COLO829 (cell line): ENCODE measurements at regions not wholly inside any gene's neighbourhood (a gene's known extent, or its start where the extent isn't known, plus 50 kb on each side); places are given as distances from the start of the nearest gene placed in this dataset.

ENCODE experiments used
- DNase-seq: peaks from one replicate; pipeline ENCODE4 v3.0.0; 2012; ENCODE audit warnings: low spot score

GRCh38 chr12:45627407-45628069 is 102.0 kb upstream of the ARID2 start:
- DNase-seq = no peak

DNA sequence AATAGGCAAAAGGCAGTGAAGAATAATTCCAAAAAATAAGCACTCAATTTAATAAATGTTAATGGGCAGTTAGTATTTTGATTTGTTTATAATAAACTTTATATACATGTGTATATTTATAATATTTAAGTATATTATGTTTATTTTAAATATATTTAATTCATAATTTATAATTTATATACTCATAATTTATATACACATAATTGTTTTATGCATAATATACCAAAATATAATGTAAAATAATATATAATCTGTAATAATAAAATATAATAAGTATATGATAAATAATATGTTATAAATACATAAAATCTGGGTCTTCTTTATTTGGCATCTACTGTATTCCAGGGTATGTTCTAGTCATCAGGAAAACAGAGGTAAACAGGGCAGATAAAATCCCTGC is 100.2 kb upstream of the ARID2 start:
- DNase-seq = no peak

- DNase-seq = no peak
These were observed 95.8 kb upstream of the ARID2 start for GRCh38 chr12:45633733-45634132.

DNA sequence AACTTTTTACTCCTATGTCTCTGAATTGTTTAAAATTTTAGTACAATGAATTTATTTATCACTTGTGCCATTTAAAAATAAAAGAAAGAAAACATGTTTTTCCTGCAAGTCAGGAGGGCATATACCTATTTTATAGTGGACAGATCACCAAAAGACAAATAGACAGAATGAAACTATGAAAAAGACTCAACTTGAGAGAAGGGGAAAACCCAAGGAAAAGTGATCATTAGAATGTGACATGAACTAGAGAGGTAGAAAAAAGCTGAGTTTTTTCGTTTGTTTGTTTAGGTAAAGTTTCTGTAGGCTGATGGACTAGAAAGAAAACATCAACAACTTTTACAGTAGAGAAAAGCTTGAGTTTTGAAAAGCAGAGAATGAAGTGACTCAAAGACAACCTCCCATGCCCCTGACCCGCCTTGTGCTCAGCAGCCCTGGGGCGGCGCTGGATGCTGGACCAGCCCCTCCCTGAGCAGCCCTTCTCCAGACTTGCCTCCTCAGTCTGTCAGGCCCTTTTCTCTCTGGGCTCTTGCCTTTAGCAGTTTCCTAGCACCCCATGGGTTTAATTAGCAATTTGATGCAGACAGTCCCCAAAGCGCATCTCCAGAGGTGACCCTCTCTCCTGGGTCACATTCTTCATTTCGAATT is 95.1 kb upstream of the ARID2 start:
- no peak for DNase-seq

DNA sequence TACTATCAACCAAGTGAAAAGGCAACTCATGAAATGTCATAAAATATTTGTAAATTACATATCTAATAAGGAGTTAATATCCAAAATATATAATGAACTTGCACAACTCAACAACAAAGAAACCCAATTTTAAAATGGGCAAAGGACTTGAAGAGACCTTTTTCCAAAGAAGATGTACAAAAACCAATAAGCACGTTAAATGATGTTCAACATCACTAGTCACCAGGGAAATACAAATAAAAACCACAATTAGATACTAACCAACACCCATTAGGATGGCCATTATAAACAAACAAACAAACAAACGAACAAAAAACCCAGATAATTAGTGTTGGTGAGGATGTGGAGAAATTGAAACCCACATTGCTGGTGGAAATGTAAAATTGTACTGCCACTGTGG is 92.3 kb upstream of the ARID2 start:
- no peak for DNase-seq

- DNase-seq = peak; percentile 76
These were observed 91.8 kb upstream of the ARID2 start for GRCh38 chr12:45637706-45638105.

GRCh38 chr12:45638386-45638785 is 91.1 kb upstream of the ARID2 start:
- no peak for DNase-seq

GRCh38 chr12:45644541-45644940 is 85.0 kb upstream of the ARID2 start:
- no peak for DNase-seq

- DNase-seq = no peak
These were observed 82.5 kb upstream of the ARID2 start for GRCh38 chr12:45646851-45647581.

DNA sequence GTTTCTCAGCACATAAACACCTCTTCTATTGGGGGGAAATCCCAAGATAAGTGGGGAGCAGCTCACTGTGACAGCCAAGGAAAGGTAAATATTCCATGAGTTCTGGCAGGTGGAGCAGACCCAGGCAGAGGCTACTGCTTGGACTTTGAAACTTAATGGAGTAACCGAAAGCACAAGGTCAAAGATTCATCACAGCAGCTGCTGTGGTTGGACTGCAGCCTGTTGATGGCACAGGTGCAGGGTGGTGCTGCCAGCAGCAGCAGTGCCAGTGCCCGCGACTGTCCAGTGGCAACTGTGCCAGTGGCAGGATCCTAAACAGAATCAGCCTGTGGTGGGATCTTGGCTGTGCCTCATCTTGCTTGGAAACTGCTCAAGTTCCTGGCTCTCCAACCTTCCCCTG is 81.4 kb upstream of the ARID2 start:
- DNase-seq = no peak

- no peak for DNase-seq
These were observed 78.5 kb upstream of the ARID2 start for GRCh38 chr12:45651029-45651428.

DNA sequence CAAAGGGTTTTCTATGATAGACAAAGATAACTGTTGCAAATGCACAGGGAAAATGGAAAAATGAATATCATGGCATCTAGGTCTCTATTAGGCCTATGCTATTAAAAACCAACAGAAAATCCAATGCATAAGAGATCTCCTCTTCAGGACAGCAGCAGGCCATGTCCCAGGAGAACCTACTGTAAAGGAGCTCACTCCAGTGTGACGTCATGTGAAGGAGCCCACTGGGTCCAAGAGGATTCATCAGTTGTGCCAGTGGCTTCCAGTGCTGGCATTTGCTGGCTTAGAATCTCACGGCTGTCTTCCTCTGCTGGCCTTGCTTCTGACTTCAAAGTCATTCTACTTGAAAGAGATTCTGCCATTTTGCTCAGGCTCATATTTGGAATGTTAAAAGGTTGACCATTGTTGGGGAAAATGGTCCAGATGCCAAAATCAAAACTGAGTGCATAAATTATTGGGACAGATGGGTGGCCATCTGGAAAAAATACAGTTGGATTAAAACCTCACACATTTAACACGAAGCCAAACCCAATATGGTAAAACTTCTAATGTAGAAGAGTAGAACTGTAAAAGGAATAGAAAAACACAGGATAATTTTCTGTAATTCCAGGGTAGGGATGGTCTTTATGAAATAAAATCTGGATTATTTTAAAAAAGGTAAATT is 75.4 kb upstream of the ARID2 start:
- no peak for DNase-seq

DNA sequence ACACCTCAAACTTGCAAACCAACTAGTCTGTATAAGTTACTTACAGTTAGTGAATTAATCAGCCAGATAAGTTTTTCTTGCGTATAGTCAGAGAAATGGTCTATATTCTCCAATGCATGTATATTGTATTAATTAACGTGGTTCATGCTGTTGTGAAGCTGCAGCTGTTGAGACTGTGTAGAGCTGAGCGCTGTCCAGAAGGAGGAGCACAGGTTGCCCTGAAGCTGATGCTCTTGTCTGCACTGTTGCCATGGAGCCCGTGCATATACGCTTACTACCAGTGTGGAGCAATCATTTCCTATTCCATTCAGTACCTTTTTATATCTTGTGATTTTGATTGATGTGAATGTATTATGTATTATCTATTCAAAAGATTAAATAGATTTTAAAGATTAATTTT is 74.3 kb upstream of the ARID2 start:
- DNase-seq = no peak

DNA sequence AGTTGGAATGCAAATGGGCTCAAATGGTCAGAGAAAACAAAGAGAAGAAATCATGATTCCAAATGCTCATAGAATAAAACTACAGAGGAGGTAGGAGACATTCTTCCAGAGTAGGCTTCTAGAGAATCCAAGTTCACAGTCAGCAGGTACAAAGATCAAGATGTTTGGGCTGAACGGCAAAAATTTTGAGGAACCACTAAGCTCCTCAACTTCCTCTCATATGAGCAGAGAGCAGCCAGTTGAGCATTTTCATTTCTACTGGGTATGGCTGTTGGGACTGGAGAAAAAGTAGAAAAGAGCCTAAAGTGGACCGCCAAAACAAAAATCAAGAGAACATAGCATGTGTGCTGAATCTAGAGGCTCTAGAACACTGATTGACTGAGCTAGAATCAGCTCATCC is 73.8 kb upstream of the ARID2 start:
- DNase-seq = no peak

DNA sequence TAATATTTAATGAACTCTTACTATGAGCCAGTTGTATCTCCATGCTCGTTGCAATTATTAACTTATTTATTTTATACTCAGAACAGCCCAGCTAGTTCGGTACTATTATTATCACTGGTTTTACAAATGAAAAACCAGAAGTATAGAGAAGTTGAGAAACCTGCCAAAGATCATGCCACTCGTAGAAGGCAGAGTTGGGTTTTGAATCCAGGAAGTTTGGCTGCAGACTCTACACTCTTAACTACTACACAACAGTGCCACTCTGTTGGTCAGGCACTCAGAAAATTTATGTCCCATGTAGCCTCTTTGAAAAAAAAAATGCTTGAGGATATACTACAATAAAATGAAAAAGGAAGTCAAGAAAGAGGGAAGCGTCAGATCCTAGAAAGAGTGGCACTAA is 71.5 kb upstream of the ARID2 start:
- DNase-seq = no peak

DNA sequence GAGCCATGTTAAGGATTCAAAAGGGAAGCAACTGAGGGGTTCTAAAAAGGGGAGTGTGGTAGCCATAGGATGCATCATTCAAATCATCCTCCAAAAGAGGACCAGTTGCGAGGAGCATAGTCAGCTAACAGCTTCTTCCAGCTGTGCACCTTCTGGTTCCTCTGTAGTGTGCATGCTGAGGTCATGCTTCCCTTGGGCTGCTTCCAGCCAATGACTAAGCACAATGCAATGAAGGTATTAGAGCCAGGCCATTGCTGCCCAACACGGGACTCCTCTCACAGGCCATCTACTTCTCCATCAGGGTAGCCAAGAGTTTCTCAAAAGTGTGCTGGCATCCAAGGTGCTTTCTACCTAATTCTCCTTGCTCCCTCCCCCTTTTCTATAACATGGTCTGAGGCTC is 69.2 kb upstream of the ARID2 start:
- DNase-seq = no peak

- no peak for DNase-seq
These were observed 66.1 kb upstream of the ARID2 start for GRCh38 chr12:45663455-45663854.

DNA sequence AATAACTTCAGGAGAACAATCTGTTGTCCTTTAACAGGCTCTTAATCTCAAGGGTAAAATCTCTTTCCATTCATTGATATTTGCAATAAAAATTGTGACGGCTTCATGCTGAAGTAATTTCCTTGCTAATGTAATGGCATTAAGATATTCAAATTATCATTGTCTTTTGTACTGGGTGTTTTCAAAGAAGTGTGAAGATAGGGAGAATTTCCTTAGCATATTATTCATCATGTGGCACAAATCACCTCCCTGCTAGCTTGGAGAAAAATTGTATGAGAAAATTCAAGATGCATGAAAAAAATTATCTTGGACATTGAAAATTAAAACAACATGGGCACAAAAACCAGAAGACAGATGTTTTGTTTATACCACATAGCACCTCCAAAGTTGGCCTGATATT is 63.6 kb upstream of the ARID2 start:
- DNase-seq = no peak

DNA sequence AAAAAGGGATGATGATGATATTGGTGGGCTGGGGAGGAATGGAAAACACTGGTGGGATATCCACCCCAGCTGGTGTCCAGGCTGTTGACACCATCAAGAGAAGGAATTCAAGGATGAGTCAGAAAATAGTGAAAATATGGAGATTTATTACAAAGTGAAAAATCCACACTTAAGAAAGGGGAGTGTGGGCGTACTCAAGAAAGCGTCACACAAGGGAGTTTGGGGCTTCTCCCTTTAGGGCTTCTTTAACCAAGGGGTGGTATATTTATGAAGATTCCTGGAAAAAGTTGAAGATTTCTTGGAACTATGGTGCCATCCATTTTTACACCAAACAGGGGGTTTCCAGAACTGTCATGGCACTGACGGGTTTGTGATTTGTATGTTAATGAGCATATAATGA is 63.1 kb upstream of the ARID2 start:
- no peak for DNase-seq

DNA sequence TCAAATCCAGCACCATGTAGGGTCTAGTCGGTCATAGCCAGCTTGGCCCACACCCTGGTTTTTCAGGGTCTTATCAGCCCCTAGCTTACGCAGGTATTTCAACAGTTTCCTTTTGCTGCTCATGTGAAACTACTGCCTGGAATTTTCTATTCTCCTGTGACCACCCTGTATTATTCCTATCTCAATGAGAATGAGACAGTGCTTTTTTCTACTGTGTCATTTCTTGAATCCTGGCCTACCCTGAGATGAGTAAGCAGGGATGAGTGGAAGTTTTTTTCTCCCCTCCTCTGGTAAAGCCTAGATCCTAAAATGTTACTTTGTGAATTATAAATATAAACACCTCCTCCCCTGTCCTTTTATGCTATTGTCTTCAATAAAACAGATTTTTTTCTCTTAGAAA is 62.7 kb upstream of the ARID2 start:
- no peak for DNase-seq

DNA sequence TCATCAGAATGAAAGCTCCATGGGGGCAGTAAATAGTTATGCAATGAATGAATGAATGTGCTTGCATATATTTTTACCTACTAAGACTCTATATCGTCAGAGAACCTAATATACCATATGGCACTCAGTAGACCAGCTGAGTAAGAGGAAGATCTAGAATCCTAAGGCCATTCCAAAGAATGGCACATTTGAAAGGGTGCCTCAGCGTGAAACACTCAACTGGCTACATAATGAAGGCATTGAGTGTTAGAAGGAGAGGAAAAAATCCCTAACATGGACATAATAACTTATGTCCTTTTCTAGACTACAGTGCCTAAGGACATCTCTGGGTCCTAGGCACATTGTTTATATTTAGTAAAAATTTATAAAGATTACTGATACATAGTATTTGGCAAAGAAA is 61.7 kb upstream of the ARID2 start:
- no peak for DNase-seq

- DNase-seq = no peak
These were observed 60.9 kb upstream of the ARID2 start for GRCh38 chr12:45668641-45669040.

DNA sequence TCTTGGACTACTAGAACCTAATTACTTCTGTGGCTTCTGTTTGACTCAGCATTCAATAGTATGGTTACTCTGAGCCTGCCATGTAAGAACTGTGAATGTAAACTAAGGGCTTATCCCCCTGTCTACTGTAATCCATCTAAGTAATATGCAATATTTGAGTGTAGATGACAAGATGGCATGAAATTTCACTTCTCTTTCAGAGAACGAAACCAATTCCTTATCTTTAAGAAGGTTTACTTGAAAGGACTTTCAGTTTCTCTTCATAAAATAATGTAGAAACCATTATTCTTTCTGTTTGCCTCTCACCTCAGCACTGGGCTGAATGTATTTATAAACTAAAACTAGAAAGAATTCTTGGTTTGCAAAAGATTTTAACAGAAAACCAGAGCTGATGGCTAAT is 60.4 kb upstream of the ARID2 start:
- DNase-seq = no peak
